ENCODE measurements at regions not wholly inside any gene's neighbourhood (a gene's known extent, or its start where the extent isn't known, plus 50 kb on each side); places are given as distances from the start of the nearest gene placed in this dataset.

- Histone ChIP-seq H3K4me3 (IDR thresholded peaks at IDR 0.05; ENCODE audit: insufficient read depth, low read depth, low read length) (no peak overlapping the region), H3K27ac (no peak overlapping the region), H3K27me3 (ENCODE audit: insufficient read depth, low read depth) (no peaks in the 10 kb centered on the region), H3K4me2 (no peak overlapping the region), H3K79me2 (ENCODE audit: insufficient read depth, low read depth) (no peaks in the 10 kb centered on the region), H4K20me1 (ENCODE audit: insufficient read depth) (no peaks in the 10 kb centered on the region), H3K9ac (no peak overlapping the region), H3K36me3 (ENCODE audit: insufficient read depth) (no peaks in the 10 kb centered on the region), H2AFZ (ENCODE audit: low read depth) (no peak overlapping the region), H3K4me1 (ENCODE audit: low read depth, poor library complexity, severe bottlenecking) (no peaks in the 10 kb centered on the region)
- TF ChIP-seq CTCF (conservative IDR thresholded peaks at IDR 0.05; ENCODE audit: low read depth, low read length) = no peak
Observed at GRCh38 chr12:65568517-65568916, 255.8 kb upstream of the HMGA2 start.

DNA sequence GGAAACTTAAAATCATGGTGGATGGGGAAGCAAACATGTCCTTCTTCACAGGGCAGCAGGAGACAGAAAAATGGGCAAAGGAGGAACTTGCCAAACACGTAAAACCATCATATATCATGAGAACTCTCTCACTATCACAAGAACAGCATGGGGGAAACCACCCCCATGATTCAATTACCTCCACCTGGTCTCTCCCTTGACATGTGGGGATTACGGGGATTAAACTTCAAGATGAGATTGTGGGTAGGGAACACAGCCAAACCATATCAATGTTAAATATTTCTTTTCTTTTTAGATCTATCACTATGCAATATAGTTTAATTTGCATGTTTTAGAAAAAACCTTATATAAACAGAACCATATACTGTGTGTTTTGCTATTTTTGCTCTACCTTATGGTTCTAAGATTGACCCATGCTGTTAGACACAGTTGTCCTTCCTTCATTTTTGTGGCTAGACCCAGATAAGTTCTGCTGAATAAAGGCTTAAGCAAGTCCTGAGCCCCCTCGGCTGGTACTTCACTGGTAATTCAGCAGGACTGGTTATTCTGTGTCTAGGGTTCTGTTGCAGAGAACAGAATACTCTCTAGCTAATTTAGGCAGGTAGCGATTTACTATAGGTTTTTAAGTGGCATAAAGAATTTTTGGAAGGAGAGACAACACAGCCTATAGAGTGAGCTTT is 253.7 kb upstream of the HMGA2 start:
- no peak overlapping the region for H3K27ac ChIP-seq

GRCh38 chr12:65574867-65575266 is 249.4 kb upstream of the HMGA2 start:
- Histone ChIP-seq H3K4me1 (ENCODE audit: low read depth, poor library complexity, severe bottlenecking) (no peaks in the 10 kb centered on the region), H3K9ac (no peak overlapping the region), H3K27ac (no peak overlapping the region), H3K4me2 (no peak overlapping the region), H4K20me1 (ENCODE audit: insufficient read depth) (no peaks in the 10 kb centered on the region), H2AFZ (ENCODE audit: low read depth) (no peak overlapping the region), H3K27me3 (ENCODE audit: insufficient read depth, low read depth) (no peaks in the 10 kb centered on the region), H3K36me3 (ENCODE audit: insufficient read depth) (no peaks in the 10 kb centered on the region), H3K79me2 (ENCODE audit: insufficient read depth, low read depth) (no peaks in the 10 kb centered on the region), H3K4me3 (IDR thresholded peaks at IDR 0.05; ENCODE audit: insufficient read depth, low read depth, low read length) (no peak overlapping the region)
- no peak for TF ChIP-seq CTCF (conservative IDR thresholded peaks at IDR 0.05; ENCODE audit: low read depth, low read length)

More for the DNA sequence above, 253.7 kb upstream of the HMGA2 start:
- no peak for TF ChIP-seq CTCF (conservative IDR thresholded peaks at IDR 0.05; ENCODE audit: low read depth, low read length)
- H3K4me1 ChIP-seq (ENCODE audit: low read depth, poor library complexity, severe bottlenecking) = no peaks in the 10 kb centered on the region
- H4K20me1 ChIP-seq (ENCODE audit: insufficient read depth) = no peaks in the 10 kb centered on the region
- no peak overlapping the region for H3K4me2 ChIP-seq
- H3K27me3 ChIP-seq (ENCODE audit: insufficient read depth, low read depth) = no peaks in the 10 kb centered on the region
- no peaks in the 10 kb centered on the region for H3K79me2 ChIP-seq (ENCODE audit: insufficient read depth, low read depth)
- no peaks in the 10 kb centered on the region for H3K36me3 ChIP-seq (ENCODE audit: insufficient read depth)
- no peak overlapping the region for H3K9ac ChIP-seq
- no peak overlapping the region for H3K4me3 ChIP-seq (IDR thresholded peaks at IDR 0.05; ENCODE audit: insufficient read depth, low read depth, low read length)
- no peak overlapping the region for H2AFZ ChIP-seq (ENCODE audit: low read depth)

DNA sequence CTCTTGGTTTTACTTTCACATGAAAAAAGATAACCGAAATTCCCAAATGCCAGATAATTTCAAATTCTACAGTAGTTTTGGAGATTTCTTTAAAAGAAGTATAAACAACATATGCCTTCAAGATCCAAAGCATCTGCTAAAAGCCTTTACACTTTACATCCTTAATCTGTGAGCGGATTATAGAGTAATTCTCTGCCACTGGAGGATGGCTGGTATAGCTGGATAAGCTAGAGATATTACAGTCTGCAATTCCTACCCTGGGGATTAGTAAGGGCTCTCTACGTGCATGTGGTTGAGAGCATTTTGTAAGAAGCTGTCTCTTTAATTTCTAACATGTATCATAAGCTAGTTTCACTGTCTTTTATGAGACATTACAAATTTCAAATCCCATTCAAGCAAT is 240.3 kb upstream of the HMGA2 start:
- Histone ChIP-seq H3K36me3 (ENCODE audit: insufficient read depth) (no peaks in the 10 kb centered on the region), H3K79me2 (ENCODE audit: insufficient read depth, low read depth) (no peaks in the 10 kb centered on the region), H3K9ac (no peak overlapping the region), H4K20me1 (ENCODE audit: insufficient read depth) (no peaks in the 10 kb centered on the region), H3K27me3 (ENCODE audit: insufficient read depth, low read depth) (no peaks in the 10 kb centered on the region), H3K4me1 (ENCODE audit: low read depth, poor library complexity, severe bottlenecking) (no peaks in the 10 kb centered on the region), H3K27ac (no peak overlapping the region), H3K4me3 (IDR thresholded peaks at IDR 0.05; ENCODE audit: insufficient read depth, low read depth, low read length) (no peak overlapping the region), H3K4me2 (no peak overlapping the region), H2AFZ (ENCODE audit: low read depth) (no peak overlapping the region)
- no peak for TF ChIP-seq CTCF (conservative IDR thresholded peaks at IDR 0.05; ENCODE audit: low read depth, low read length)

Data from KMS-11 (cell line).